H1 (cell line): ENCODE measurements at regions not wholly inside any gene's neighbourhood (a gene's known extent, or its start where the extent isn't known, plus 50 kb on each side); places are given as distances from the start of the nearest gene placed in this dataset.

Source experiments
- CTCF ChIA-PET: fragments of 300-600 bp; sonication (Branson Sonifier 250); formaldehyde crosslinking; loops from one replicate; lab custom pipeline; 2021; ENCODE audit not compliant: partially characterized antibody; lab: Charles Lee
- POLR2A ChIA-PET: fragments of 300-600 bp; sonication (Branson Sonifier 250); formaldehyde crosslinking; loops from one replicate; lab custom pipeline; 2021; ENCODE audit warnings: inconsistent platforms; ENCODE audit not compliant: partially characterized antibody; lab: Charles Lee
- DNase-seq, 2 experiments: peaks; one replicate each; pipeline versions ENCODE4 v3.0.0 to v3.0.0-alpha.2; 2010 to 2022; ENCODE audit warnings: low spot score in 2 of 2, low read depth in 1 of 2, mixed read lengths in 1 of 2
- FAIRE-seq: peaks from 2 replicates; lab custom pipeline; 2011; peaks lifted over from hg19 to GRCh38; lab: Jason Lieb, UNC
- H2AFZ ChIP-seq: 2 replicates; pipeline ENCODE4 v1.8.1; 2012; ENCODE audit warnings: low read length, inconsistent platforms
- H2AK5ac ChIP-seq: 2 replicates; pipeline ENCODE4 v1.6.1; 2013; ENCODE audit warnings: low read depth, low read length
- H2BK120ac ChIP-seq: replicated peaks from 2 replicates; pipeline ENCODE3; 2013; ENCODE audit warnings: low read depth, low read length, inconsistent platforms
- H2BK12ac ChIP-seq: 2 replicates; pipeline ENCODE4 v1.6.1; 2013; ENCODE audit warnings: low read depth, low read length
- H2BK15ac ChIP-seq: 2 replicates; pipeline ENCODE4 v1.6.1; 2013; ENCODE audit warnings: low read length
- H2BK20ac ChIP-seq: 2 replicates; pipeline ENCODE4 v1.6.1; 2013; ENCODE audit warnings: low read length
- H2BK5ac ChIP-seq: 2 replicates; pipeline ENCODE4 v1.6.1; 2013; ENCODE audit warnings: low read depth, low read length
- H3K14ac ChIP-seq: 2 replicates; pipeline ENCODE4 v1.6.1; 2013; ENCODE audit warnings: inconsistent platforms; ENCODE audit not compliant: insufficient read length
- H3K18ac ChIP-seq: 2 replicates; pipeline ENCODE4 v1.6.1; 2013; ENCODE audit warnings: low read length; ENCODE audit errors: extremely low read depth
- H3K23ac ChIP-seq: 2 replicates; pipeline ENCODE4 v1.6.1; 2013; ENCODE audit warnings: inconsistent platforms; ENCODE audit not compliant: insufficient read length
- H3K23me2 ChIP-seq: 2 replicates; pipeline ENCODE4 v1.6.1; 2013; ENCODE audit warnings: low read depth, low read length
- H3K27ac ChIP-seq: 2 replicates; pipeline ENCODE4 v1.6.1; 2011; ENCODE audit warnings: low read depth, low read length, inconsistent platforms
- H3K27me3 ChIP-seq, 4 experiments: replicated peaks in 1 of 4; 1 replicate in 1 of 4; 2 replicates in 3 of 4; pipeline versions ENCODE4 v1.6.1 to v1.8.1; 2011 to 2013; ENCODE audit warnings: low read length in 3 of 4, mild to moderate bottlenecking in 3 of 4, inconsistent platforms in 2 of 4, mixed read lengths in 2 of 4, moderate library complexity in 1 of 4; ENCODE audit not compliant: control insufficient read depth in 3 of 4, insufficient read depth in 3 of 4; ENCODE audit errors: extremely low read depth in 1 of 4
- H3K36me3 ChIP-seq, 4 experiments: 2 replicates each; pipeline versions ENCODE4 v1.6.1 to v1.8.1; 2011 to 2013; ENCODE audit warnings: mild to moderate bottlenecking in 4 of 4, low read length in 3 of 4, moderate library complexity in 2 of 4, control low read depth in 1 of 4, inconsistent platforms in 1 of 4; ENCODE audit not compliant: insufficient read depth in 4 of 4, control insufficient read depth in 2 of 4
- H3K4ac ChIP-seq: replicated peaks from 2 replicates; pipeline ENCODE3; 2013; ENCODE audit warnings: low read length, low read depth, mixed read lengths, inconsistent platforms; ENCODE audit not compliant: insufficient read length
- H3K4me1 ChIP-seq, 4 experiments: replicated peaks in 1 of 4; 1 replicate in 1 of 4; 2 replicates in 3 of 4; pipeline versions ENCODE4 v1.6.1 to v1.8.1; 2011 to 2013; ENCODE audit warnings: low read length in 3 of 4, inconsistent platforms in 2 of 4, mixed read lengths in 1 of 4; ENCODE audit not compliant: insufficient read depth in 4 of 4, control insufficient read depth in 3 of 4
- H3K4me2 ChIP-seq, 2 experiments: 2 replicates each; pipeline versions ENCODE4 v1.6.1 to v1.8.1; 2011 to 2013; ENCODE audit warnings: low read depth in 2 of 2, low read length in 2 of 2, control low read depth in 1 of 2, inconsistent platforms in 1 of 2, mild to moderate bottlenecking in 1 of 2; ENCODE audit not compliant: insufficient read depth in 1 of 2
- H3K4me3 ChIP-seq, 4 experiments: fragments of 200-600, 300-600 bp in 1 of 4; sonication (generic), shearing (Covaris generic), sonication (Bioruptor Twin) in 1 of 4; 2 replicates each; pipeline versions ENCODE4 v1.5.1 to v1.8.1; 2011 to 2016; ENCODE audit warnings: low read length in 4 of 4, low read depth in 3 of 4, control low read depth in 2 of 4, inconsistent platforms in 2 of 4, mild to moderate bottlenecking in 2 of 4, mixed read lengths in 1 of 4, moderate library complexity in 1 of 4; ENCODE audit not compliant: insufficient read depth in 2 of 4; ENCODE audit errors: extremely low read depth in 1 of 4
- H3K56ac ChIP-seq: replicated peaks from 2 replicates; pipeline ENCODE3; 2013; ENCODE audit warnings: low read depth, mild to moderate bottlenecking, mixed read lengths, low read length, inconsistent platforms; ENCODE audit not compliant: insufficient read length
- H3K79me1 ChIP-seq: 2 replicates; pipeline ENCODE4 v1.6.1; 2013; ENCODE audit warnings: low read depth, low read length, control low read depth
- H3K79me2 ChIP-seq, 2 experiments: 2 replicates each; pipeline versions ENCODE4 v1.6.1 to v1.8.1; 2012 to 2013; ENCODE audit warnings: low read length in 2 of 2, mild to moderate bottlenecking in 2 of 2, inconsistent platforms in 1 of 2; ENCODE audit not compliant: insufficient read depth in 2 of 2, control insufficient read depth in 1 of 2
- H3K9ac ChIP-seq, 4 experiments: replicated peaks in 1 of 4; 1 replicate in 1 of 4; 2 replicates in 3 of 4; pipeline versions ENCODE4 v1.6.1 to v1.8.1; 2011 to 2013; ENCODE audit warnings: low read depth in 3 of 4, low read length in 3 of 4, control low read depth in 2 of 4, mild to moderate bottlenecking in 2 of 4, moderate library complexity in 2 of 4, inconsistent platforms in 1 of 4; ENCODE audit errors: extremely low read depth in 1 of 4
- H3K9me3 ChIP-seq, 2 experiments: 2 replicates each; pipeline versions ENCODE4 v1.6.1 to v1.8.1; 2012 to 2013; ENCODE audit warnings: mild to moderate bottlenecking in 2 of 2, moderate library complexity in 2 of 2, control low read depth in 1 of 2, inconsistent platforms in 1 of 2, low read depth in 1 of 2, low read length in 1 of 2, mixed read lengths in 1 of 2; ENCODE audit not compliant: insufficient read depth in 2 of 2
- H4K20me1 ChIP-seq, 2 experiments: replicated peaks in 1 of 2; 2 replicates each; pipeline versions ENCODE3 to v1.8.1; 2011 to 2013; ENCODE audit warnings: inconsistent platforms in 2 of 2, low read length in 2 of 2, mild to moderate bottlenecking in 1 of 2; ENCODE audit not compliant: insufficient read depth in 2 of 2, control insufficient read depth in 1 of 2
- H4K5ac ChIP-seq: 2 replicates; pipeline ENCODE4 v1.6.1; 2013; ENCODE audit warnings: low read length, low read depth, mixed read lengths, inconsistent platforms; ENCODE audit not compliant: insufficient read length
- H4K8ac ChIP-seq: 2 replicates; pipeline ENCODE4 v1.8.0; 2013; ENCODE audit warnings: mild to moderate bottlenecking, moderate library complexity, low read length, inconsistent platforms; ENCODE audit not compliant: insufficient read depth; ENCODE audit errors: extremely low read depth
- H4K91ac ChIP-seq: replicated peaks from 2 replicates; pipeline ENCODE3; 2013; ENCODE audit warnings: low read length, mixed read lengths, inconsistent platforms; ENCODE audit not compliant: insufficient read length
- CBX5 ChIP-seq: fragments of 300-800, 300-1000 bp; sonication (generic); IDR thresholded peaks from 2 replicates; pipeline ENCODE4 v1.7.1; 2016; ENCODE audit warnings: antibody characterized with exemption, low read length, low read depth
- CHD1 ChIP-seq: IDR thresholded peaks from 2 replicates; pipeline ENCODE4 v1.6.1; 2012; ENCODE audit warnings: low read depth, low read length, improper control_type of control experiment
- KDM1A ChIP-seq: fragments of 200-600, 300-600 bp; sonication (generic); IDR thresholded peaks from 2 replicates; pipeline ENCODE4 v1.7.1; 2016; ENCODE audit warnings: mild to moderate bottlenecking, low read length, borderline replicate concordance
- RXRA ChIP-seq: IDR thresholded peaks from 2 replicates; pipeline ENCODE4 v1.6.1; 2011; ENCODE audit warnings: low read depth, mild to moderate bottlenecking, low read length, moderate library complexity; ENCODE audit not compliant: insufficient read depth
- SP2 ChIP-seq: IDR thresholded peaks from 2 replicates; pipeline ENCODE4 v1.6.1; 2012; ENCODE audit warnings: mild to moderate bottlenecking, low read length, inconsistent platforms
- TBP ChIP-seq: IDR thresholded peaks from 2 replicates; pipeline ENCODE4 v1.6.1; 2011; ENCODE audit warnings: low read depth, low read length, improper control_type of control experiment
- TCF12 ChIP-seq: IDR thresholded peaks from 2 replicates; pipeline ENCODE4 v1.6.1; 2011; ENCODE audit warnings: low read depth, mild to moderate bottlenecking, low read length
- YY1 ChIP-seq: IDR thresholded peaks from 2 replicates; pipeline ENCODE4 v1.6.1; 2011; ENCODE audit warnings: low read depth, mild to moderate bottlenecking, low read length
- WGBS, 2 experiments: shearing (Covaris generic) in 1 of 2; methylation state at CpG; one replicate each; pipeline versions ENCODE4 v1.1.6 to v1.1.7; 2013 to 2015; ENCODE audit warnings: low lambda C conversion rate in 2 of 2, mixed read lengths in 2 of 2, inconsistent platforms in 1 of 2, low coverage in 1 of 2, missing lambda C conversion rate in 1 of 2; ENCODE audit not compliant: insufficient replicate concordance in 2 of 2, insufficient coverage in 1 of 2, insufficient read length in 1 of 2; ENCODE audit errors: extremely low coverage in 1 of 2, missing lambda C conversion rate in 1 of 2; 5-methylcytosine and 5-hydroxymethylcytosine counted together

- Histone ChIP-seq H2AFZ (no peak overlapping the region; the same call in 1 of the 2 replicates), H3K79me2 (no peaks in the 10 kb centered on the region), H3K23me2 (no peaks in the 10 kb centered on the region), H3K18ac (no peak overlapping the region), H3K79me1 (no peaks in the 10 kb centered on the region), H2BK120ac (peak overlapping the region; percentile 22), H3K27me3 (no peaks in the 10 kb centered on the region; a peak in 1 of 7 replicates), H4K91ac (no peak overlapping the region), H2BK15ac (no peak overlapping the region; the same call in 1 of the 2 replicates), H3K9me3 (no peaks in the 10 kb centered on the region), H3K4me3 (no peak overlapping the region), H3K36me3 (no peaks in the 10 kb centered on the region), H2BK20ac (no peak overlapping the region), H2BK12ac (peak overlapping the region; percentile 88; the same call in 1 of the 2 replicates), H3K4me2 (no peak overlapping the region), H4K20me1 (no peaks in the 10 kb centered on the region), H3K27ac (no peak overlapping the region), H3K14ac (no peak overlapping the region), H2AK5ac (no peak overlapping the region; the same call in 1 of the 2 replicates), H4K5ac (no peak overlapping the region), H3K4ac (peak overlapping the region; percentile 53), H3K9ac (no peak overlapping the region), H3K23ac (no peak overlapping the region), H4K8ac (no peak overlapping the region; the same call in 1 of the 2 replicates), H2BK5ac (no peak overlapping the region), H3K56ac (no peak overlapping the region), H3K4me1 (0 out of 7 replicates have a peak, but pooled peaks cover 0 to 1% (median 0%) of the 10 kb centered on the region in 4 experiments)
- DNase-seq, result no peak
- TF ChIP-seq RXRA, result no peak
- no peak for TF ChIP-seq YY1
- TF ChIP-seq CHD1, result no peak
- no peak for TF ChIP-seq TBP
- TF ChIP-seq CBX5, result no peak
- no peak for TF ChIP-seq SP2
- TF ChIP-seq KDM1A, result no peak
- no peak for TF ChIP-seq TCF12
- WGBS, 2 experiments, result 91% methylated on average over 4 of the region's 4 CpGs; no CpG with 5 or more reads in 1 of the 2 experiments
- FAIRE-seq, result no peak
- CTCF ChIA-PET, result interaction anchor here (1.0 to 1.4 kb wide), 3 partner anchors 16 to 491 kb away, joined by 3 to 4 read pairs (median 3); no protein-coding TSS in a partner anchor
- POLR2A ChIA-PET, result no interaction called here
Measured at GRCh38 chr7:110607050-110607857, 483.7 kb upstream of the LRRN3 start.
